ENCODE measurements at regions not wholly inside any gene's neighbourhood (a gene's known extent, or its start where the extent isn't known, plus 50 kb on each side); places are given as distances from the start of the nearest gene placed in this dataset.

GRCh38 chr1:3971981-3972380, 71.9 kb upstream of the C1orf174 start:
- no peak for ATAC-seq (ENCODE audit: insufficient read depth, low read depth)
- no peak overlapping the region for H3K4me3 ChIP-seq (ENCODE audit: low read depth in 1 of 2, low read length in 2 of 2)
- no peak overlapping the region for H3K27ac ChIP-seq (ENCODE audit: low read length)
- peaks cover 13% of the 10 kb centered on the region for H3K9me3 ChIP-seq (ENCODE audit: insufficient read depth, low read length, severe bottlenecking)
- H3K79me2 ChIP-seq (ENCODE audit: insufficient read depth, low read length) = no peaks in the 10 kb centered on the region
- H3K27me3 ChIP-seq (ENCODE audit: insufficient read depth, low read length, poor library complexity) = no peaks in the 10 kb centered on the region
- no peaks in the 10 kb centered on the region for H3K4me1 ChIP-seq (ENCODE audit: insufficient read depth, low read length)
- no peaks in the 10 kb centered on the region for H3K36me3 ChIP-seq (ENCODE audit: insufficient read depth, low read length)
- no peaks in the 10 kb centered on the region; the same call in 1 of the 2 replicates for H4K20me1 ChIP-seq (ENCODE audit: insufficient read depth, low read length)
- TF ChIP-seq CTCF (IDR thresholded peaks at IDR 0.05; ENCODE audit: borderline replicate concordance, extremely low read depth, low read length, poor library complexity, severe bottlenecking) (no peak), EZH2 (IDR thresholded peaks at IDR 0.05; ENCODE audit: borderline replicate concordance, low read depth, low read length, severe bottlenecking) (no peak)
- no peak overlapping the region for H3K9ac ChIP-seq (ENCODE audit: low read depth, low read length)
- no peak overlapping the region for H2AFZ ChIP-seq (ENCODE audit: low read depth, low read length)
- DNase-seq = no peak
- no peak overlapping the region for H3K4me2 ChIP-seq (ENCODE audit: insufficient read depth, low read length)

DNA sequence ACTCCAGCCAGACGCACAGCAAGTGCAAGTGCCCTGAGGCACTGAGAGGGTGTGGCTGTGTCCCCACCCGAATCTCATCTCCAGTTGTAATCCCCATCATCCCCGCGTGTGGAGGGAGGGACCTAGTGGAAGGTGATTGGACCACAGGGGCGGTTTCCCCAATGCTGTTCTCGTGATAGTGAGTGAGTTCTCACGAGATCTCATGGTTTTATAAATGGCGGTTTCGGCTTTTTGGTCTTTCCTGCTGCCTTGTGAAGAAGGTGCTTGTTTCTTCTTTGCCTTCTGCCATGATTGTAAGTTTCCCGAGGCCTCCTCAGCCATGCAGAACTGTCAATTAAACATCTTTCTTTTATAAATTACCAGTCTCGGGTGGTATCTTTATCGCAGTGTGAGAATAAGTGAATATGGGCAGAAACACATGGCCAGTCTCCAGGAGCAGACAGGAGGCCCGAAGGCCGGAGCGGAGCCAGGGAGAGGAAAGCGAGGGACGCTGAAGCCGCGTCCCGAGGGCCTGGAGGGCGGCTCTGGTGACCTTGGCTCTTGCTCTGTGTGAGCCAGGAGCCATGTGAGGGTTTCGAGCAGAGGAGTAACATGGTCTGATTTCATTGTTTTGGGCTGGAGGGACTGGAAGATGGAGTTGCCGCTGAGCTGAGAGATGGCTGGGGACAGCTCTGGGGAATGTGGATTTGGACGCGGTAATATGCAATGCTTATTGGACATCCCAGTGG, 76.0 kb upstream of the C1orf174 start:
- DNase-seq (no peak), ATAC-seq (ENCODE audit: insufficient read depth, low read depth) (no peak)
- H3K4me1 ChIP-seq (ENCODE audit: insufficient read depth, low read length) = no peaks in the 10 kb centered on the region
- no peak overlapping the region for H3K4me3 ChIP-seq (ENCODE audit: low read depth in 1 of 2, low read length in 2 of 2)
- H3K36me3 ChIP-seq (ENCODE audit: insufficient read depth, low read length) = no peaks in the 10 kb centered on the region
- H3K9me3 ChIP-seq (ENCODE audit: insufficient read depth, low read length, severe bottlenecking) = no peaks in the 10 kb centered on the region
- no peak overlapping the region for H3K27ac ChIP-seq (ENCODE audit: low read length)
- H3K4me2 ChIP-seq (ENCODE audit: insufficient read depth, low read length) = no peak overlapping the region
- H3K27me3 ChIP-seq (ENCODE audit: insufficient read depth, low read length, poor library complexity) = peaks cover 4% of the 10 kb centered on the region
- no peak for TF ChIP-seq EZH2 (IDR thresholded peaks at IDR 0.05; ENCODE audit: borderline replicate concordance, low read depth, low read length, severe bottlenecking)
- TF ChIP-seq CTCF (IDR thresholded peaks at IDR 0.05; ENCODE audit: borderline replicate concordance, extremely low read depth, low read length, poor library complexity, severe bottlenecking) = no peak
- no peak overlapping the region for H3K9ac ChIP-seq (ENCODE audit: low read depth, low read length)
- no peak overlapping the region for H2AFZ ChIP-seq (ENCODE audit: low read depth, low read length)
- H4K20me1 ChIP-seq (ENCODE audit: insufficient read depth, low read length) = no peaks in the 10 kb centered on the region
- no peaks in the 10 kb centered on the region for H3K79me2 ChIP-seq (ENCODE audit: insufficient read depth, low read length)

DNA sequence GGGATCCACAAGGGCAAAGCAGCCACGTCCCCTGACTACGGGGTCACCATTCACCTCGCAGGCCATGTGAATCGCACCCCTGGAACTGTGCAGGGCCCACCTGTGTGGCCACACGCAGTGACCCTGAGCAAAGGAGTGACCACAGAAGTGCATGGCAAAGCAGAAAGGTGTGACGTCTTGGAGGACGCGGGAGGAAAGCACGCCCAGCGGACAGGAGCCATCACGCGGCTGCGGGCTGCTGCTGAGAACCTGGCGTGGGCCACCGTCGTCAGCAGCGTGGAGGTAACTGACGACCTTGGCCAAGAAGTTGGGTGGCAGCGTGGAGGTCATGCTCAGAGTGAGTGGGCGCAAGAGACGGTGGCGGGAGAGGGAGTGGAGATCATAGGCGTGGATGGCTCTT, 76.7 kb upstream of the C1orf174 start:
- Histone ChIP-seq H3K9me3 (ENCODE audit: insufficient read depth, low read length, severe bottlenecking) (no peaks in the 10 kb centered on the region), H2AFZ (ENCODE audit: low read depth, low read length) (no peak overlapping the region), H3K79me2 (ENCODE audit: insufficient read depth, low read length) (no peaks in the 10 kb centered on the region), H3K27me3 (ENCODE audit: insufficient read depth, low read length, poor library complexity) (peaks cover 4% of the 10 kb centered on the region), H3K27ac (ENCODE audit: low read length) (no peak overlapping the region), H3K4me3 (ENCODE audit: low read depth in 1 of 2, low read length in 2 of 2) (no peak overlapping the region), H3K36me3 (ENCODE audit: insufficient read depth, low read length) (no peaks in the 10 kb centered on the region), H4K20me1 (ENCODE audit: insufficient read depth, low read length) (no peaks in the 10 kb centered on the region), H3K9ac (ENCODE audit: low read depth, low read length) (no peak overlapping the region), H3K4me2 (ENCODE audit: insufficient read depth, low read length) (no peak overlapping the region), H3K4me1 (ENCODE audit: insufficient read depth, low read length) (no peaks in the 10 kb centered on the region)
- ATAC-seq (ENCODE audit: insufficient read depth, low read depth) (no peak), DNase-seq (no peak)
- TF ChIP-seq EZH2 (IDR thresholded peaks at IDR 0.05; ENCODE audit: borderline replicate concordance, low read depth, low read length, severe bottlenecking) (no peak), CTCF (IDR thresholded peaks at IDR 0.05; ENCODE audit: borderline replicate concordance, extremely low read depth, low read length, poor library complexity, severe bottlenecking) (no peak)

Data from DND-41 (cell line).